Skeletal muscle cell (primary cell): ENCODE measurements at regions not wholly inside any gene's neighbourhood (a gene's known extent, or its start where the extent isn't known, plus 50 kb on each side); places are given as distances from the start of the nearest gene placed in this dataset.
"Not testable (repeated sequence)": the region's sequence is repeated elsewhere in the genome, so short reads cannot be mapped to it uniquely, and the experiment has no call there.

Experiments
- DNase-seq: peaks from one replicate; pipeline ENCODE4 v3.0.0-alpha.2; 2010; ENCODE audit warnings: low read depth
- H3K4me3 ChIP-seq: 2 replicates; pipeline ENCODE4 v1.5.1; 2011; ENCODE audit warnings: low read depth, mild to moderate bottlenecking, control low read depth, low read length, moderate library complexity

DNA sequence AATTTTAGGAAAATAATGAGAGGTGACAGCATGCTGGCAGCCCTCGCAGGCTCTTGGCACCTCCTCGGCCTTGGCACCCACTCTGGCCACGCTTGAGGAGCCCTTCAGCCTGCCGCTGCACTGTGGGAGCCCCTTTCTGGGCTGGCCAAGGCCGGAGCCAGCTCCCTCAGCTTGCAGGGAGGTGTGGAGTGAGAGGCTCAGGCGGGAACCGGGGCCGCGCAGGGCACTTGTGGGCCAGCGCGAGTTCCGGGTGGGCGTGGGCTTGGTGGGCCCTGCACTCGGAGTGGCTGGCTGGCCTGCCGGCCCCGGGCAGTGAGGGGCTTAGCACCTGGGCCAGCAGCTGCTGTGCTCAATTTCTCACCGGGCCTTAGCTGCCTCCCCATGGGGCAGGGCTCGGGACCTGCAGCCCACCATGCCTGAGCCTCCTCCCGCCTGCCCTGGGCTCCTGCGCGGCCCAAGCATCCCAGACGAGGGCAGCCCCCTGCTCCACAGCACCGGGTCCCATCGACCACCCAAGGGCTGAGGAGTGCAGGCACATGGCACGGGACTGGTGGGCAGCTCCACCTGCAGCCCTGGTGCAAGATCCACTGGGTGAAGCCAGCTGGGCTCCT, 299.3 kb upstream of the MDFIC2 start:
- DNase-seq, H3K4me3 ChIP-seq: not testable (repeated sequence)

DNA sequence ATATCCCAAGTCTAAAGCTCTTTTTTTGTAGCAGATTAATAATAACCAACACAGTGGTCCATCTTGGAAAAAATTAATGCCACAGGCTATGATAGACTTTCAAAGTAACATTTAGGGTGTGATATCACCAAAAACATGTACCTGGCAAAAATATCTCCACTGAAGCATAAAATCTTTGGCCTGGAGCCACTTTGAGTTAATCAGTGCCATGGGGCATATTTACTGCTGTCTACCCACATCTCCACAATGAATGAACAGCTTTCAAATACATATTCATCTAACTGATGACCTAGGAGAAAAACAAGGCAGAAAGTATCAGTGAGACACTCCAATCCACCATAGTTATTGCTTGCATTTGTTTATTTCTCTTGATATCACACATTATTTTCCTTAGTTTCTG, 296.0 kb upstream of the MDFIC2 start:
- DNase-seq = no peak
- no peak overlapping the region for H3K4me3 ChIP-seq

DNA sequence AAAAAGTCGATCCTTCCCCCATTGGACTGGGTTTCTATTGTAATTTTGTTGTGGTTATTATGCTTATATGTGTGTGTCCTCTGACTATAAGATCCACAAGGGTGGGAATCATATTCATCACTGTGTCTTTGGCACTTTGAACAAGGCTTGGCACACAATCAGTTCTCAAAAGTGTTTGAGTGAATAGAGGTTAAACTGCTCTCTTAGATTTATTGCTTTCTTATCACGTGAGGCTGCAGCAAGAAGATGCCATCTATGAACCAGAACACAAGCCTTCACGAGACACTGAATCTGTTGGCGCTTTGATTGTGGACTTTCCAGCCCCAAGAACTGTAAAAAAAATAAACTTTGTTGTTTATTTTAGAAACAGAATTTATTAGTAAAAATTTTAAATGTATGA, 295.0 kb upstream of the MDFIC2 start:
- DNase-seq = no peak
- no peak overlapping the region for H3K4me3 ChIP-seq

DNA sequence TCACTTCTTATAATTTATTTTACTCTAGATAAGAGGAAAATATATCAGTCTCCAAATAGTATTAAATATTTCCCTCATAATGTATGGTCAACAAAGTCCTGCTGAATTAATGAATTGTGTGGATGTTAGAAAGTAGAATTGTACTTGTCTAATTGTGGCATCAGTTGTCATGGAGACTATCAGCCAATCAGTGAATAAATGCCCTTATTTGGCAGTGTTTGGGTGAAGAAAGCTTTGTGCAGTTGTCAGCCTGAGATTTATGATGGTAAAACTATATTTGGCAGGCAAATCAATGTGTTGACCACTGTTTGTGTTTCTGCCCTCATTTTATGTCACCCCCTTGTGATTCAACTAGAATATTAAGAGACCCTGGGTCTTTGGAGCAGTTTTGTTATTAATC, 293.6 kb upstream of the MDFIC2 start:
- no peak for DNase-seq
- no peak overlapping the region for H3K4me3 ChIP-seq

DNA sequence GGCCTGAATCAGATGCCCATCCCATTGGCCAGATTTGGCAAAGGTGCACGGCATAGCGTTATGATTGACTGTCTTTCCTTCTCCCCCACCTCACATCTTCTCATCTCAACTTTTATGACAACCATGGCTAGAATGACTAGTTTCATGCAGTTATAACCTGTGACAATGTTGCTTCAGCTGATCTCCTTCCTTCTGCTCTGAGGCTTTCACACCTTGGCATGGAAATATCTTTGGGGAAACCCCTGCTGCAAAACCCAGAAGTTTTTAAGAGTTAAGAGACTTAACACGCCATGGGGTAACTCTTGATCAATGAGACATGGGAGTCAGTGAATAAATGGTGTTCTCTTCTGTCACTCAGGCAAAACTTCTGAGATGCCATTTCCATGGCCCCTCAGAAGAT, 290.7 kb upstream of the MDFIC2 start:
- H3K4me3 ChIP-seq = no peak overlapping the region
- no peak for DNase-seq

DNA sequence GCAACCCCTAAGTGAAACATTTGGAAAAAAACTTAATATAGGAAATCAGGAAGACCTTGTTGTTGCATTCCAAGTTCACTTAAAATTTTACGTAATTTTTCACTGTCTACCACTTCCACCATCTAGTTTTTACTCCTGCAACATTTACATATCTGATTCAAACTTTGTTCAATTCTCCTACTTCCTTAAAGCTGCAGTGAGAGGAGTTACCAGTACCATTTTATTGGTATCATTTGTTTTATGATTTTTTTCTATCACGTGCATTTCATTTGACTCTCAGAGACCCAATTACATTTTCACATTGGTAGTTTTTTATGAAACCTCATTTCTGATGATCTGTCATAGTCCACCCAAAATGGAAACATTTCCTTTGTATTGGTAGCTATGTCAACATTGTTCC, 284.9 kb upstream of the MDFIC2 start:
- H3K4me3 ChIP-seq = no peak overlapping the region
- DNase-seq = no peak

DNA sequence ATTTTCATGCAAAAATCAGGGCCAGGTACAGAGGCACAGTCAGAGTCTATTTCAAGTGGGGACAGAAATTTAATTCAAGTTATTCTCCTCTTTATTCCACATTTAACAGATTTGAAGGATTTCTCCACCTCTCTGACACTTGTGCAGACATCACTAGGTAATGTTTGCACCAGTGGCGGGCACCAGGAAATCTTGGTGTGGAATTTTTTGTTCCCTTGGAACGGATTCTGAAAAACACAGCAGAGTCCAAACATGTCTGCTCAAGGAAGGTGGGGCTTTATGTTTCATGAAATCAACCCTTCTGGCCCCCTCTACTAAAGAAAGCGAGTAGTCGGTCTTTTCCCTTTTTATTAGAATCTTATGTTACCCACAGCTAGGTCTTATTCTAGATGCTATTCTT, 271.2 kb upstream of the MDFIC2 start:
- DNase-seq = no peak
- H3K4me3 ChIP-seq = no peak overlapping the region

DNA sequence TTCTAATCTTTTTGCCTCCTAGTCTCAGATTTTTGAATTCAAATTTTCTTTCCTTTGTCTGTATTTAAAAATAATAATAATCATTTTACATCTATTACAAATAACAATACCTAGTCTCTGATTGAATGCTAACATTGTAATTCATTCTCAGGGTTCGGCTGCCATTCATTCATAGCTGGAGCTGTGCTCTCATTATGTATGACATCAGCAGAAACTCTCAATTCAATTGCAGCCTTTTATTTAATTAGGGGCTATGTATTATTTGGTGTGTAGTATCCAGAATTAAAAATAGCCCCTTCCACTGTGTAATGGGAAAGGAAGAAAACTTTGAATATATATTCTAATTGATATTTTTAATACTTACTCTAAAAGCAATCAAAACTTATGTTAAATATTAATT, 270.4 kb upstream of the MDFIC2 start:
- no peak overlapping the region for H3K4me3 ChIP-seq
- no peak for DNase-seq

DNA sequence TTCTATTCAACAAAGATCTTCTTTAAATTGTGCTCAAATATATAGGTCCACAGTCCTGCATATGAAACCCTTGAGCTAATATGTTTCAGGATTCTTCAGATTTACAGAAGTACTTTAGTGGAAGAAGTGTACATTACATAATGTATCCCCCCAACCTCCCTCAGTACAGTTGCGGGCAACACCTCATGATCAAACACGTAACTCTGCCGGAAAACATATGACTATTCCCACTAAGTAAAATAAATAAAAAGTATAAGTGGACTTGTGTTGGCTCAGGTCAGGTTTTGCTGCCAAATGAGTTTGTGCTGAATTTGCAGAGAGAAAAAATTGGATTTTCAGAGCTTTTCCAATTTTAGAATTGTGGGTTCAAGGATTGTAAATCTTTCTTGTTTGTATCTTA, 267.6 kb upstream of the MDFIC2 start:
- no peak for DNase-seq
- H3K4me3 ChIP-seq = no peak overlapping the region

DNA sequence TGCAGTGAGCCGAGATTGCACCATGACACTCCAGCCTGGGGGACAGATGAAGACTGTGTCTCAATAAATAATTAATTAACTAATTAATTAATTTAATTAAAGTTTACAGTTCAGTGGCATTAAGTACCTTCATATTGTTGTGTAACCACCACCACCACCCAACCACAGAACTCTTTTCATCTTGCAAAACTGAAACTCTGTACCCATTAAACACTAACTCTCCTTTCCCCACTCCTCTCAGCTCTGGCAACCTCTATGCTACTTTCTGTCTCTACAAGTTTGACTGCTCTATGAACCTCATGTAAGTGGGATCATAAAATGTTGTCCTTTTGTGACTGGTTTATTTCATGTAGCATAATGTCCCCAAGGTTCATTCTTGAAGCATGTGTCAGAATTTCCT, 259.3 kb upstream of the MDFIC2 start:
- H3K4me3 ChIP-seq = no peak overlapping the region
- no peak for DNase-seq

DNA sequence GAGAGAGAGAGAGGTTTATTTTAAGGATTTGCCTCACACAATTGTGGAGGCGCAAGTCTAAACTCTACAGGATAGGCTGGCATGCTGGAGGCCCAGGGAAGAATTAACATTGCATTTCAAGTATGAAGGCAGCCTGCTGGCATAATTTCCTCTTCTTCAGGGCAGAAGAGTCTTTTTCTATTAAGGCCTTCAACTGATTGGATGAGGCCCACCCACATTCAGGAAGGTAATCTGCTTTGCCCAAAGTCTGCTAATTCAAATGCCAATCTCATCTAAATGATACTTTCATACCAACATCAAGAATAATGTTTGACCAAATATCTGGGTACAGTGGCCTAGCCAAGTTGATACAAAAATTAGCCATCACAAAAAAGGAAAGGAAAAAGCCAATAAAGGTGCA, 258.1 kb upstream of the MDFIC2 start:
- DNase-seq = no peak
- H3K4me3 ChIP-seq = no peak overlapping the region

DNA sequence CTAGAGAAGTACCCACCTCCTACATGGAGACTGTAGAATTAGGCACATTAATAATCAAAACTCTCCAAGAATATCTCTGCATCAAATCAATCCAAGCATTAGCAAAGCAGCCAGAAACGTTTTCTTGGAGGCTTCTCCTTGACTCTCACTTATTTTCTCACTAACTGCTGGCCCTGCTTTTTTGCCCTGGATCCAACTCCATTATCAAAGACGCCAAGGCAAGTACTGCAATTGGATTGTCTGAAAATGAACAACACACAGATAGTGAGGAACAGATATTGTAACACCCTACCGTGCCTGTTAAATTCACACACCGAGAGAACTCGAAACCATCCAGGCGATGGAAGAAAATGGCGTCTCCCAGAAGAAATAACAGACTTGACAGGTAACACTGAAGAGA, 256.2 kb upstream of the MDFIC2 start:
- no peak overlapping the region for H3K4me3 ChIP-seq
- no peak for DNase-seq

DNA sequence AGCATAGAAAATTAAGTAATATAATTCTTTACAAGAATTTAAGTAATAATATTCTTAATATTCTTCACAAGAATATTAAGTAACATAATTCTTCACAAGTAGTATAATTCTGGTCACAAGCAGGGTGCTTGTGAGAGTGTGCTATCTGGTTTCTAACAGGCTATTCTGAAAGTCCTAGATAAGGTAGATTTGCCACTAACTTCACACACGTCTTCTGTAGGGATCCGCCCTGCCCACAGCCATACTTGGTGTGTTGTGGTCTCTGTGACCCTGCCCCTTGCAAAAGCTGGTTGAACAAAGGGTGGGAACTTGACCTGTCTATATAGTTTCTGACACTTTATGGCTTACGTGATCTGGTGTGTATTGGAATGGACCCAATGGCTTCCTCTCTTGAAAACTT, 253.4 kb upstream of the MDFIC2 start:
- no peak for DNase-seq
- H3K4me3 ChIP-seq = no peak overlapping the region

DNA sequence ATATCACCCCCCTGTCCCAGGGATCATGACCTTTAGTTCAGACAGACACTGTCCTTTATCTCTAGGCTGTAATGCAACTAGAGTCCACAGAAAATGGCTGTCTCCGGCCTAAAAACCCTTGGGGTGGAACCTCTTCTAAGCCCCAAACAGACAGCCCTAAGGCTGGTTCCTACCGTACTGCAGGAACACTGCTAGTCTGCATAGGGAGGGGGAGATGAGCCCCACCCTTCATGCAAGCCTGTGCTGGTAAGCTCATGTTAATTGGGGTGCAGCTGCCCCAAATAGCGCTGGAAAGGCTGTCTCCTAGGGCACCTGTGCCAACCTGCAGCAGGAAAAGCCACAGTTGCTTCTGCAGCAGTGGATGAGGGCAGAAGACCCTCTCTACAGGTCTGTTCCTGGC, 252.1 kb upstream of the MDFIC2 start:
- no peak overlapping the region for H3K4me3 ChIP-seq
- no peak for DNase-seq

DNA sequence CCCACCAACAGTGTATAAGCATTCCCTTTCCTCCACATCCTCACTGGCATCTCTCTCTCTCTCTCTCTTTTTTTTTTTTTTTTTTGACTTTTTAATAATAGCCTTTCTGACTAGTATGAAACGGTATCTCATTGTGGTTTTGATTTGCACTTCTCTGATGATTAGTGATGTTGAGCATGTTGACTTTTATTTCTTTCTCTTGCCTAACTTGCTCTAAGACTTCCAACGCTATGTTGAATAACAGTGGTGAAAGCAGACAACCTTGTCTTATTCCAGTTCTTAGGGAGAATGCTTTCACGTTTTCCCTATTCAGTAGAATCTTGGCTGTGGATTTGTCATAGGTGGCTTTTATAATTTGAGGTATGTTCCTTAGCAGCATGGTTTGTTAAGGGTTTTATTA, 249.4 kb upstream of the MDFIC2 start:
- H3K4me3 ChIP-seq = no peak overlapping the region
- DNase-seq = no peak

DNA sequence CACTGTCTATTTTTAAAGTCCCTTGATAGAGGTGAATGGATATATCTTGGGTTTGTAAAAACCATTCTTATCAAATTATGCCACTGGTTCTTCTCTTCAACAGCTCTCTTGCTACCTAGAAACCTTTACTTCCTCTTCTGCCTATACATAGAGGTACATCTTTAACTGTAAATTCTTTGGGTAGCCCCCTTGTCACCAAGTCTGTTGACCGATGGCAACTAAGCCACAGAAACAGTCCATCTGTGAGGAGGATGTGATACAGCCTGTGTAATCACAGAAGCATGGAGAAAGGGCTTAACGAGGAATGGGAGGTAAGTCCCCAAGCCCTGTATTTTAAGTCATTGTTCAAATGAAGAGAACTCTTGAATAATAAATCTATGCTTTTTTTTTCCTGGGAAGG, 246.5 kb upstream of the MDFIC2 start:
- DNase-seq = no peak
- no peak overlapping the region for H3K4me3 ChIP-seq

DNA sequence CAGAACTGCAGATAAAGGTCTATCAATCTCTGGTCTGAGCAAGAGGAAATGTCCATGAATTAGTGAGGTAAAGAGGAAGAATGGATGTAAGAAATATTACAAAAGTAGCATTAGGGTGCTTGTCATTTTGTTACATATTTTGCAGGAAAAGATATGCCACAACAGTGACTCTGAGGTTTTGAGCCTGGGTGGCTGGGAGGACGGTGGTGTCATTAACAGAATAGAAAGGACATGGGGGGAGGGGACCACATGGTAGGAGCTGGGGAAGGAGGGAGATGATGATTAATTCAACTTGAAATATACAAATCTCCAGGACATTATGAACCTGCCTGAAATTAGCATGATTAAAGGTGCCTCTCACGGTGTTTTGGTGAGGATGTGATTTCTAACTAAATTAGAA, 245.5 kb upstream of the MDFIC2 start:
- no peak overlapping the region for H3K4me3 ChIP-seq
- DNase-seq = no peak

DNA sequence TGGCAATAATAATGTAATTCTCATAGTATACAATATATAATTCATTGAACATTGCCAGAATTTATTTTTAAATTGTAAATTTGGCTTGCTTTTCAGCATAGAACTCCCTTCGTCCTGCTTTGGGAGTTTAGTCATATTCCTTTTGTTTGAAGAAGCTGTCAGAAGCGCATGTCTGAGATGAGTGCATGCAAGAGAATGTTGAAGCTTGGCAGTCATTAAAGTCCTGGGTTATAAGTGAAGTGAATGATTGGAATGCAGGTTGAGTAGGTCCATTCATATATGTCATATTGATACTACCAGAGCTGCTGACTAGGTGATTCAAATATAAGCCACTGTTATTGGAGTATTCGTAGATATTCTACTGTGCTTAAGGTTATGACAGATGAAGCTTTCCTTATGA, 243.6 kb upstream of the MDFIC2 start:
- peak; percentile 32 for DNase-seq
- no peak overlapping the region for H3K4me3 ChIP-seq

DNA sequence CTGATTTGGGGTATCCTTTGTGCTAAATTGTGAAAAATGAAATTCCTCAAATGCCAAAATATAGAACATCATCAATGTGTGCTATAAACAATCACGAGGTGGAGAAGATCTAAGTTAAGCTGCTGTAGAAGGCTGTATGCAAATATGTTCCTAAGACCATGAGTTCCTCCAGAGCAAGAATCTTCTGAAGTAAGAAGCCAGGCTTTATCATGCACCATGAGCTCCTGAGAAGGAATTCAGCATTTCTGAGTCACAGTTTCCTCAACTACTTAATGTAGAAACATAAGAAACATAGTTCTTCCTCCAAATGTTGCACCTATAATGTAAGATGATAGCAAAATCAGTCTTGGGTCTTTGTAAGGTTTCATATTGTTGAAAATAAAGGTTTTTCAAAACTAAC, 241.7 kb upstream of the MDFIC2 start:
- H3K4me3 ChIP-seq = no peak overlapping the region
- DNase-seq = peak; percentile 6

DNA sequence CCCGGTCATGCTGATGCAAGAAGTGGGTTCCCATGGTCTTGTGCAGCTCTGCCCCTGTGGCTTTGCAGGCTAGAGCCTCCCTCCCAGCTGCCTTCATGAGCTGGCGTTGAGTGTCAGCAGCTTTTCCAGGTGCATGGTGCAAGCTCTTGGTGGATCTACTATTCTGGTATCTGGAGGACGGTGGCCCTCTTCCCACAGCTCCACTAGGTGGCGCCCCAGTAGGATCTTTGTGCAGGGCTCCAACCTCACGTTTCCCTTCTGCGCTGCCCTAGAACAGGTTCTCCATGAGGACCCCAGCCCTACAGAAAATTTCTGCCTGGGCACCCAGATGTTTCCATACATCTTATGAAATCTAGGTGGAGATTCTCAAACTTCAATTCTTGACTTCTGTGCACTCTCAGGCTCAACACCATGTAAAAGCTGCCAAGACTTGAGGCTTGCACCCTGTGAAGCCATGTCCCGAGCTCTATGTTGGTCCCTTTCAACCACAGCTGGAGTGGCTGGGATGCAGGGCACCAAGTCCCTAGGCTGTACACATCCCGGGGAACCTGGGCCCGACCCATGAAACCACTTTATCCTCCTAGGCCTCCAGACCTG, 238.4 kb upstream of the MDFIC2 start:
- no peak for DNase-seq
- no peak overlapping the region for H3K4me3 ChIP-seq

DNA sequence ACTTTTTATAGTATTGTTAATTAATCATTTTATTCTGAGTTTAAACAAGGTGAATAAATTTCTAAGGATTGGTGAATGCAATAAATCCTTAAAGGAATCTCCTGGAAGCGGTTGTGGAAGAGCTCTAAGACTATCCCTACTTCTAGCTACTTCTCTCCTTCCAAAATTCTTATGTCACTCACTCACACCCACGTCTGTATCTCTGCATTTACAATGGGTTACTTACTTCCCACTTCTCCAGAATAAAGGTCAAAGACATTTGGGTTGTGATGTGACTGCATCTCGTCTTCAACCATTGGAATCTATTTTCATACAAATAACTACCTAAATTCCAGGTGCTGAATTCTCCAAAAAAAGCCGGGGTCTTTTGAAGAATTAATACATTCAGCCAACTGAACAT, 234.2 kb upstream of the MDFIC2 start:
- no peak for DNase-seq
- no peak overlapping the region for H3K4me3 ChIP-seq

DNA sequence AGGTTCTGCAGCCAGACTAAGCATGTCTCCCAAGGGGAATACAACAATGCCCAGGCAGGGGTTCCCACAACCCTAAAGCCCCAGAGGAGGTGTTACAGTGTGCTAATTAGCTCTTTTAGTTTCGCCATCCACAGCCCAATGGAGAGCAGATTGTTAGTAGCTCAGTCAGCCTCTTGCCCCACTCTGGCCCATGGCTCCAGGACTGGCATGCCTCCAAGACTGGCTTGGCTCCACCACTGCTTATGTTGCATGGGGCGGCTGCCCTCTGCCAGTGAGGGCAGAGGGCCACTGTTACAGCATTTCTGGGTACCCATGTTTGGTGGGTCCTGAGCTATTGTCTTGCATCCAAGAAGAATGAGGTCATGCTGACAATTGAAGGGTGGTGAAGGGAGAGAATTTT, 231.1 kb upstream of the MDFIC2 start:
- no peak overlapping the region for H3K4me3 ChIP-seq
- no peak for DNase-seq
